CD4-positive, alpha-beta T cell (primary cell): ENCODE measurements at regions not wholly inside any gene's neighbourhood (a gene's known extent, or its start where the extent isn't known, plus 50 kb on each side); places are given as distances from the start of the nearest gene placed in this dataset.

Source experiments
- ATAC-seq: fragments of 200-7000 bp; cut with Tn5 transposase; one replicate; pipeline ENCODE4 v1.10.0; 2022; ENCODE audit warnings: mild to moderate bottlenecking; ENCODE audit not compliant: poor library complexity
- CTCF ChIA-PET: fragments of 350-600 bp; sonication (Branson Sonifier 250); formaldehyde crosslinking; loops from one replicate; lab custom pipeline; 2021; ENCODE audit warnings: antibody characterized with exemption, inconsistent platforms; lab: Charles Lee
- POLR2A ChIA-PET: fragments of 350-600 bp; sonication (Branson Sonifier 250); formaldehyde crosslinking; loops from one replicate; lab custom pipeline; 2021; ENCODE audit warnings: antibody characterized with exemption, inconsistent platforms; lab: Charles Lee
- DNase-seq, 14 experiments: peaks; one replicate each; pipeline ENCODE4 v3.0.0-alpha.2; 2013 to 2020; ENCODE audit warnings: mixed read lengths in 2 of 14
- H3K27ac ChIP-seq, 2 donors: one replicate each; pipeline versions ENCODE4 v1.5.1 to v1.7.0; 2013; ENCODE audit warnings: low read length in 2 of 2, low read depth in 1 of 2, mild to moderate bottlenecking in 1 of 2
- H3K27me3 ChIP-seq, 2 experiments: 1 replicate in 1 of 2; 2 replicates in 1 of 2; pipeline versions ENCODE4 v1.6.1 to v1.7.0; 2013; ENCODE audit warnings: low read length in 2 of 2, control low read depth in 1 of 2, mild to moderate bottlenecking in 1 of 2, moderate library complexity in 1 of 2; ENCODE audit not compliant: insufficient read depth in 2 of 2, control insufficient read depth in 1 of 2
- H3K36me3 ChIP-seq: one replicate; pipeline ENCODE4 v1.6.1; 2013; ENCODE audit warnings: low read length, control low read depth; ENCODE audit not compliant: insufficient read depth
- H3K4me1 ChIP-seq: one replicate; pipeline ENCODE4 v1.6.1; 2013; ENCODE audit warnings: low read length, control low read depth; ENCODE audit not compliant: insufficient read depth
- H3K4me3 ChIP-seq: one replicate; pipeline ENCODE4 v1.5.1; 2013; ENCODE audit warnings: mild to moderate bottlenecking, low read length, moderate library complexity
- H3K9me3 ChIP-seq, 2 experiments: 1 replicate in 1 of 2; 2 replicates in 1 of 2; pipeline versions ENCODE4 v1.6.1 to v1.7.0; 2013; ENCODE audit warnings: low read length in 2 of 2, mild to moderate bottlenecking in 2 of 2, control low read depth in 1 of 2, moderate library complexity in 1 of 2; ENCODE audit not compliant: control insufficient read depth in 1 of 2, insufficient read depth in 1 of 2
- H3K27ac Mint-ChIP-seq: one replicate; pipeline ENCODE4 v1.8.0; 2020; ENCODE audit warnings: mixed read lengths
- H3K27me3 Mint-ChIP-seq: one replicate; pipeline ENCODE4 v1.8.0; 2021; ENCODE audit warnings: mixed read lengths
- H3K36me3 Mint-ChIP-seq: one replicate; pipeline ENCODE4 v1.8.0; 2021; ENCODE audit warnings: low read depth, mixed read lengths
- H3K4me1 Mint-ChIP-seq: one replicate; pipeline ENCODE4 v1.8.0; 2021; ENCODE audit warnings: low read depth, mixed read lengths
- H3K4me3 Mint-ChIP-seq: one replicate; pipeline ENCODE4 v1.8.0; 2020; ENCODE audit warnings: mild to moderate bottlenecking, mixed read lengths
- H3K9me3 Mint-ChIP-seq: one replicate; pipeline ENCODE4 v1.8.0; 2020; ENCODE audit warnings: mixed read lengths
- CTCF ChIP-seq: fragments of 200-600 bp; IDR thresholded peaks from one replicate; pipeline ENCODE4 v1.8.0; 2022; ENCODE audit warnings: antibody characterized with exemption, mild to moderate bottlenecking
- intact Hi-C, 2 experiments: fragments of 100-400 bp; cut with DNase I in 1 of 2; cut with micrococcal nuclease in 1 of 2; formaldehyde crosslinking; loops; one replicate each; pipeline versions ENCODE4 v1.15.1 to v1.9.0; 2023 to 2025; cut with DNase I, micrococcal nuclease

GRCh38 chr10:46232084-46232483 lies 54.7 kb upstream of the ANTXRL start:
- intact Hi-C loops = no loop called here
- no peak for TF ChIP-seq CTCF
- H3K27ac ChIP-seq = no peak overlapping the region
- CTCF ChIA-PET = no interaction called here
- Mint-ChIP-seq H3K9me3 (peaks cover 3% of the 10 kb centered on the region), H3K4me1 (peaks cover 34% of the 10 kb centered on the region), H3K36me3 (peaks cover 96% of the 10 kb centered on the region), H3K27me3 (no peaks in the 10 kb centered on the region), H3K4me3 (no peak overlapping the region), H3K27ac (peak overlapping the region; percentile 19)
- no peak overlapping the region for H3K4me3 ChIP-seq
- H3K4me1 ChIP-seq = peaks cover 6% of the 10 kb centered on the region
- ATAC-seq (no peak), DNase-seq (no peak)
- H3K27me3 ChIP-seq = no peaks in the 10 kb centered on the region
- POLR2A ChIA-PET = no interaction called here
- H3K36me3 ChIP-seq = peaks cover 60% of the 10 kb centered on the region
- peaks cover 4 to 11% of the 10 kb centered on the region in 2 experiments for H3K9me3 ChIP-seq

DNA sequence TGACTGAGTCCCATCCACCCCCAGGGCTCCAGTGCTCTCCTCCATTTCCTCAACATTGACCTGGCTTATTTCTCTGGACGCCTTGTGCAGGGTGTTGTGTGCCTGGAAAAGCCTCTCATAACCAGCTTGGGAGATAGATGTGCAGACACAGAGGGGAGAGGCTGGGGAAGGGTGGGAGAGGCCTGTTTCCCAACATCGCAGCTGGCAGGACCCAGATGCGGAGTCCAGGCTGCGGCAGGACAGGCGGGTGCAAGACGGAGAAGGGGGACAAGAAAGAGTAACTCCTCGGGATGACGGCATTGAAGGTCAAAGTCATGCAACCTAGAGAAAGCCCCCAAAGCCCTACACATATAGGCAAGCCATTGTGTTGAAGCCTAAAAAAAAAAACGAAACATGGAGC lies 54.1 kb upstream of the ANTXRL start:
- ChIA-PET CTCF (no interaction called here), POLR2A (no interaction called here)
- Histone ChIP-seq H3K36me3 (peaks cover 60% of the 10 kb centered on the region), H3K9me3 (peaks cover 4 to 11% of the 10 kb centered on the region in 2 experiments), H3K4me3 (no peak overlapping the region), H3K27ac (no peak overlapping the region), H3K4me1 (peaks cover 6% of the 10 kb centered on the region), H3K27me3 (no peaks in the 10 kb centered on the region)
- Mint-ChIP-seq H3K4me3 (no peak overlapping the region), H3K4me1 (peaks cover 38% of the 10 kb centered on the region), H3K27ac (peak overlapping the region; percentile 19), H3K36me3 (peaks cover 96% of the 10 kb centered on the region), H3K9me3 (peaks cover 3% of the 10 kb centered on the region), H3K27me3 (no peaks in the 10 kb centered on the region)
- no peak for TF ChIP-seq CTCF
- DNase-seq (peak in 1 of 14 experiments; percentile 5), ATAC-seq (no peak)
- intact Hi-C loops = no loop called here

DNA sequence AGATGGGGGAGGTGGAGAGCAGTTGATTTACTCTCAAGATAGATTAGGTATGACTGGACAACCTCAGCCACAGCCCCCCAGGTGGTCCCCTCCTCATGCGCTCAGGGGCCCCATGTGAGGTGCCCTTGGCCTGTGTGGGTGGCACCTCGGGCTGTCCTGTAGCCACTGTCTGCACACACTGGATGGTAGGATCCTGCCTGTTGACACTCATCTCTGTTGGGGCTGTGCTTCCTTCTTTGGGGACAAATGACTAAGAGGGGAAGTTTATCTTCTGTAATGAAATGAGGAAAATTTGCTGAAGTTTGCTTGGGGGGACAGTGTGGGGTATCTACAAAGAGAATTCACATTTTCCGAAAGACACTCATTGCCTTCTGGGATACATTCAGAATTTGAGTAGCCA lies 53.6 kb upstream of the ANTXRL start:
- ChIA-PET CTCF (no interaction called here), POLR2A (no interaction called here)
- no peak overlapping the region for H3K4me3 Mint-ChIP-seq
- H3K4me1 ChIP-seq = peaks cover 6% of the 10 kb centered on the region
- peaks cover 3% of the 10 kb centered on the region for H3K9me3 Mint-ChIP-seq
- H3K27ac ChIP-seq = no peak overlapping the region
- H3K4me1 Mint-ChIP-seq = peaks cover 38% of the 10 kb centered on the region
- peak overlapping the region; percentile 56 for H3K27ac Mint-ChIP-seq
- peaks cover 4 to 11% of the 10 kb centered on the region in 2 experiments for H3K9me3 ChIP-seq
- H3K36me3 ChIP-seq = peaks cover 62% of the 10 kb centered on the region
- no peak for ATAC-seq
- intact Hi-C loops = no loop called here
- peak in 2 of 14 experiments; percentile 0 to 5 for DNase-seq
- no peaks in the 10 kb centered on the region for H3K27me3 ChIP-seq
- TF ChIP-seq CTCF = no peak
- peaks cover 96% of the 10 kb centered on the region for H3K36me3 Mint-ChIP-seq
- H3K4me3 ChIP-seq = no peak overlapping the region
- no peaks in the 10 kb centered on the region for H3K27me3 Mint-ChIP-seq
